ENCODE measurements at regions not wholly inside any gene's neighbourhood (a gene's known extent, or its start where the extent isn't known, plus 50 kb on each side); places are given as distances from the start of the nearest gene placed in this dataset.

DNA sequence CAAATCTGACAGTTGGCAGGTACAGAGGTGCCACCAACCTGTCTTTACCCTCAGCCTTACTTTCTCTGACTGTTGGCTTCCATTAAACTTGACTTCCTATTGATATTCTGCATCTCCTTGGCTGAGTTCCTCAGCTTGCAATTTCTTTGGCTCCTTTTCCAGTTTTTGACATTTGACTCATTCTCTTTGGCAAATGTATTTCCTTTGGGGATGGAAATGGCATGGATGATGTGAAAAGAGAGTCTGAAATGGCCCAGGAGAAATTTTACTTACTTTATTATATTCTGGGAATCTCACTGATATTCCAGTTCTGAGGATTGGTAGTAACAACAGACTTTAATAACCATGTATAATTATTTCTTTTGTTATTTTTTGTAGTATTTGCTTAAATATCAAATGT, 255.2 kb downstream of the CD109 start:
- Histone ChIP-seq H3K9me3 (ENCODE audit: control insufficient read depth in 2 of 2, insufficient read depth in 1 of 2, low read depth in 1 of 2, low read length in 1 of 2) (peaks cover 0 to 5% of the 10 kb centered on the region in 2 donors), H3K4me3 (ENCODE audit: low read depth in 1 of 3, low read length in 3 of 3) (no peak overlapping the region), H3K36me3 (ENCODE audit: control insufficient read depth in 3 of 3, insufficient read depth in 2 of 3, low read depth in 1 of 3, low read length in 3 of 3) (no peaks in the 10 kb centered on the region), H3K4me1 (ENCODE audit: control insufficient read depth in 3 of 3, insufficient read depth in 2 of 3, low read depth in 1 of 3, low read length in 2 of 3) (no peaks in the 10 kb centered on the region), H3K27me3 (ENCODE audit: control insufficient read depth in 3 of 3, insufficient read depth in 3 of 3, low read length in 3 of 3) (no peaks in the 10 kb centered on the region), H3K27ac (ENCODE audit: low read depth in 1 of 3, low read length in 2 of 3) (no peak overlapping the region)
- no peak for FAIRE-seq
- DNase-seq = no peak

DNA sequence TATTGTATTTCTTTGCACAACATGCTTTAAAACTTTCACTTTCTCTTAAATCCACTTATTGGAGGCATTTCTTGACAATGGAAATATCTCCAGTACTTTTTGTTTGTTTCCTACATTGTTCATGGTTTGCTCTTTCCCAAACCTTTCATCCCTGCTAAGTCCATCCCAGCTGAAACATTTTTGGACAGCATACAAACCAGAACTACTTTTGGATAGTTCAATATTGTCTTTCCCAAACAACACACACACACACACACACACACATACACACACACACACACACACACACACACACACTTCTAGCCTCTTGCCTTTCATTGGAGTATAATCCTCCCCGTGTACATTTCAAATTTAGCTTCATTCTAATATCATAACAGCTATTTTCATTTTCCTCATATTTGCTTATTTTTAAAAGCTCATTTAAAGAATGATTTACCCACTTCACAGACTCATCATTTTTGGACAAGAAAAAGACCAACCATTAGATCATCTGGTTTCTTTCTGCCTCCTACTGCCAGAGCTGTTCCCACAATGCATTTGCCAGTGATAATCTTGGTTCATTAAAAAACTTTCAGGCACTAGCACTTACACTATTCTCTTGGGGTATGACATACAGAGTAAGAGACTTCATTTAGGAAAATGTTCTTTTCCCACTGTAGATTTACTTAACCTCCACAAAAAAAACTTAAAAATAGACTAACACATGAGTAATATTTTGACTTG, 248.1 kb downstream of the CD109 start:
- Histone ChIP-seq H3K27ac (ENCODE audit: low read depth in 1 of 3, low read length in 2 of 3) (no peak overlapping the region), H3K4me3 (ENCODE audit: low read depth in 1 of 3, low read length in 3 of 3) (no peak overlapping the region), H3K4me1 (ENCODE audit: control insufficient read depth in 3 of 3, insufficient read depth in 2 of 3, low read depth in 1 of 3, low read length in 2 of 3) (no peaks in the 10 kb centered on the region), H3K9me3 (ENCODE audit: control insufficient read depth in 2 of 2, insufficient read depth in 1 of 2, low read depth in 1 of 2, low read length in 1 of 2) (peaks cover 0 to 6% of the 10 kb centered on the region in 2 donors), H3K27me3 (ENCODE audit: control insufficient read depth in 3 of 3, insufficient read depth in 3 of 3, low read length in 3 of 3) (no peaks in the 10 kb centered on the region), H3K36me3 (ENCODE audit: control insufficient read depth in 3 of 3, insufficient read depth in 2 of 3, low read depth in 1 of 3, low read length in 3 of 3) (no peaks in the 10 kb centered on the region)
- FAIRE-seq = no peak
- DNase-seq = no peak
- WGBS, 3 donors = 48 to 84% (median 71%) methylated on average over 1 of the region's 1 CpG

DNA sequence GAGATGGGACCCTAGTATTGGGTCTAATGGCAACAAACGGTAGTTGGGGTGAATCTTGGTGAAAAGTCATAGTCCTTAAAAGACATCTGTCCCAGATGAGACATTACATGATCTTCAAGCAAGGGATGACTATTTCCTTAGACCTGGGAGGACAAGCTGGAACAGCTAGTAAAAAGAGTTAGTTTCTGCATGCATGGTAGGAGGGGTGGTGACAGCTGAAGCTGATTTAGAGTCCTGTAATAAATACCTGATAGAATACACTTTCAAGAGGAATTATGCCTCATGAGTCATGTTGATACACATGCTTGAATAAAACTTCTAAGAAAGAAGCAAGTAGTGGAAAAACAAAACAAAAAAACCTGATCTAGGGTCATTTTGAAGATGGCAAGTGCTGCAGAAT, 247.4 kb downstream of the CD109 start:
- Histone ChIP-seq H3K36me3 (ENCODE audit: control insufficient read depth in 3 of 3, insufficient read depth in 2 of 3, low read depth in 1 of 3, low read length in 3 of 3) (no peaks in the 10 kb centered on the region), H3K27ac (ENCODE audit: low read depth in 1 of 3, low read length in 2 of 3) (no peak overlapping the region), H3K27me3 (ENCODE audit: control insufficient read depth in 3 of 3, insufficient read depth in 3 of 3, low read length in 3 of 3) (no peaks in the 10 kb centered on the region), H3K9me3 (ENCODE audit: control insufficient read depth in 2 of 2, insufficient read depth in 1 of 2, low read depth in 1 of 2, low read length in 1 of 2) (peaks cover 0 to 11% of the 10 kb centered on the region in 2 donors), H3K4me3 (ENCODE audit: low read depth in 1 of 3, low read length in 3 of 3) (no peak overlapping the region), H3K4me1 (ENCODE audit: control insufficient read depth in 3 of 3, insufficient read depth in 2 of 3, low read depth in 1 of 3, low read length in 2 of 3) (no peaks in the 10 kb centered on the region)
- no peak for FAIRE-seq
- no peak for DNase-seq
- 76 to 81% (median 81%) methylated on average over 1 of the region's 1 CpG for WGBS, 3 donors

DNA sequence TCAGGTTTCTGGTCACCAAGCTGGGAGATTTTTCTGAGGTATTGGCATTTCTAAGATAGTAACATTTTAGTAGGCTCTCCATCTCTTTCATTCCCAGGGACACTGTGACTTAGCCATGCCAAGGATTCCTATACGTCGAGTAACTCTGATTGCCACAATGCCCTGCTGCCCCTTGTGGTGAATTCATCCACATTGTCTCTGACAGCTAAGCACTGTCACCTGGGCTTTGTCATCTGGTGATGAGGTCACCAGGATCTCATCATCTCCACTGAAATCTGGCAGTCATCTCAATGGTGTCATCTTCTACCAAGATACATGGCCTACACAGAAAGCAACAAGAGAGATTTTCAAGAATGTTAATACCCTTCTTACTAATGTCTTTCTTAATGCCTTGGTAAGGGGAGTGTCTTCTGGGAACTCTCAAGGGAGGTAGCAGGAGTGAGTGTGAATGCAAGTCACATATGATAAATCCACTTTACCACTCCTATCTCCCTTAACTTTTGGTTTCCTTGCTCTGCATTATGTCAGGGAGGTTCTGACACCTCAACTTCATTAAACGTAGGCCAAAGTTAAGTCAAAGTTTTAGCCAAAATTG, 246.7 kb downstream of the CD109 start:
- FAIRE-seq = no peak
- no peak overlapping the region for H3K27ac ChIP-seq (ENCODE audit: low read depth in 1 of 3, low read length in 2 of 3)
- DNase-seq = no peak
- no peaks in the 10 kb centered on the region for H3K4me1 ChIP-seq (ENCODE audit: control insufficient read depth in 3 of 3, insufficient read depth in 2 of 3, low read depth in 1 of 3, low read length in 2 of 3)
- H3K27me3 ChIP-seq (ENCODE audit: control insufficient read depth in 3 of 3, insufficient read depth in 3 of 3, low read length in 3 of 3) = no peaks in the 10 kb centered on the region
- no peak overlapping the region for H3K4me3 ChIP-seq (ENCODE audit: low read depth in 1 of 3, low read length in 3 of 3)
- WGBS, 3 donors = 77 to 80% (median 79%) methylated on average over 3 of the region's 3 CpGs
- peaks cover 0 to 7% of the 10 kb centered on the region in 2 donors for H3K9me3 ChIP-seq (ENCODE audit: control insufficient read depth in 2 of 2, insufficient read depth in 1 of 2, low read depth in 1 of 2, low read length in 1 of 2)
- no peaks in the 10 kb centered on the region for H3K36me3 ChIP-seq (ENCODE audit: control insufficient read depth in 3 of 3, insufficient read depth in 2 of 3, low read depth in 1 of 3, low read length in 3 of 3)

DNA sequence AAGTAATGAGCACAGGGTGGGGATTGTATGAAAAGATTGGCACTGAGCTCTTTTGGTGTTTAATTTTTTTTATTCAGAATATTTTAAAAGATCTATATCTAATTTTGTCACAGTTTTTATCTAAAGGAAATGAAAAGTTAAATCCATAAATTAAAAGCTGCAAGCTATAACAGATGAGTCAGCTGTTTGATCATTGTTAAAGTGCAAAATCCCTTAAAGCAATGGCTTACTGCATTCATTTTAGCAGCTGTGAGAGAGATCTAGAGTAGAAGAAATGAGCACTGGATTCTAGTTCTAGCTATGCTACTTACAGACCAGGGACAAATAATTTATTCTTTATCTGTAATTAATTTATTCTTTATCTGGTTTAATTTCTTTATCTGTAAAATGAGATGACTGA, 245.9 kb downstream of the CD109 start:
- no peaks in the 10 kb centered on the region for H3K36me3 ChIP-seq (ENCODE audit: control insufficient read depth in 3 of 3, insufficient read depth in 2 of 3, low read depth in 1 of 3, low read length in 3 of 3)
- H3K4me1 ChIP-seq (ENCODE audit: control insufficient read depth in 3 of 3, insufficient read depth in 2 of 3, low read depth in 1 of 3, low read length in 2 of 3) = no peaks in the 10 kb centered on the region
- peaks cover 0 to 6% of the 10 kb centered on the region in 2 donors for H3K9me3 ChIP-seq (ENCODE audit: control insufficient read depth in 2 of 2, insufficient read depth in 1 of 2, low read depth in 1 of 2, low read length in 1 of 2)
- H3K27ac ChIP-seq (ENCODE audit: low read depth in 1 of 3, low read length in 2 of 3) = no peak overlapping the region
- H3K27me3 ChIP-seq (ENCODE audit: control insufficient read depth in 3 of 3, insufficient read depth in 3 of 3, low read length in 3 of 3) = no peaks in the 10 kb centered on the region
- FAIRE-seq (no peak), DNase-seq (no peak)
- H3K4me3 ChIP-seq (ENCODE audit: low read depth in 1 of 3, low read length in 3 of 3) = no peak overlapping the region

DNA sequence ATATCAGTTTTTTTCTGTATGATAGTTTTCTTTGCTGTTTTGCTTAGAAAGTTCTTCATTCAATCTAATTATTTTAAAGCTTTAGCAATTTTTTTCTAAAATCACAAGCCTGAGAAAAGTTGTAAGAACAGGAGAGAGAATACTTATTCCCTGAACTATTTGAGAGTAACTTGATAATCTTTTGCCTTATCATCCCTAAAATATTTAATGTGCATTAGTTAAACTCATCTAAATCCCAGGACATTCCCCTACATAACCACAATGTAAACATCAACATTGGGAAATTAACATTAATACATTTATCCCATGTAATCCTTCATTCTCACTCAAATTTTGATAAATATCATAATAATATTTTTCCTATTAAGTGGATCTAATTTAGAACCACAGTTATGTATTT, 241.8 kb downstream of the CD109 start:
- no peak overlapping the region for H3K4me3 ChIP-seq (ENCODE audit: low read depth in 1 of 3, low read length in 3 of 3)
- peaks cover 0 to 6% of the 10 kb centered on the region in 2 donors for H3K9me3 ChIP-seq (ENCODE audit: control insufficient read depth in 2 of 2, insufficient read depth in 1 of 2, low read depth in 1 of 2, low read length in 1 of 2)
- no peaks in the 10 kb centered on the region for H3K4me1 ChIP-seq (ENCODE audit: control insufficient read depth in 3 of 3, insufficient read depth in 2 of 3, low read depth in 1 of 3, low read length in 2 of 3)
- FAIRE-seq = no peak
- no peaks in the 10 kb centered on the region for H3K27me3 ChIP-seq (ENCODE audit: control insufficient read depth in 3 of 3, insufficient read depth in 3 of 3, low read length in 3 of 3)
- H3K36me3 ChIP-seq (ENCODE audit: control insufficient read depth in 3 of 3, insufficient read depth in 2 of 3, low read depth in 1 of 3, low read length in 3 of 3) = no peaks in the 10 kb centered on the region
- DNase-seq = no peak
- H3K27ac ChIP-seq (ENCODE audit: low read depth in 1 of 3, low read length in 2 of 3) = no peak overlapping the region

DNA sequence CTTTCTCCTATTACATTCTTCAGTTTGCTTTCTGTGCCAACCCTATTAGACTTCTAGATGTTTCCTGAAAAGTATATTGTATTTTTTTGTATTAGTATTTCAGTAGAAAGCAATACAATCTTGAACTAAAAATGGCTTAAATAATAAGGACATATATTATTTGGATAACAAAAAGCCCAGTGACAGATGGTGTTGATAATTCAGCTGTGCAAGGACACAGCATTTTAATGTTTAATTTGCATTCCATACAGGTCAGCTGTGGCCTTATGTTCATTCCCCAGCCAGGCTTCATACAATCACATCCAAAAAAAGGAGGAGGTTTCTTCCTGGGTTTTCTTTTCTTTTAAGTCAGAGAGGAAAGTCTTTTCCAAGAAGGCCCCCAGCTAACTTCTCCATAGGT, 236.9 kb downstream of the CD109 start:
- no peaks in the 10 kb centered on the region for H3K36me3 ChIP-seq (ENCODE audit: control insufficient read depth in 3 of 3, insufficient read depth in 2 of 3, low read depth in 1 of 3, low read length in 3 of 3)
- no peak overlapping the region for H3K27ac ChIP-seq (ENCODE audit: low read depth in 1 of 3, low read length in 2 of 3)
- FAIRE-seq (no peak), DNase-seq (no peak)
- no peak overlapping the region for H3K4me3 ChIP-seq (ENCODE audit: low read depth in 1 of 3, low read length in 3 of 3)
- H3K9me3 ChIP-seq (ENCODE audit: control insufficient read depth in 2 of 2, insufficient read depth in 1 of 2, low read depth in 1 of 2, low read length in 1 of 2) = peaks cover 0 to 3% of the 10 kb centered on the region in 2 donors
- H3K27me3 ChIP-seq (ENCODE audit: control insufficient read depth in 3 of 3, insufficient read depth in 3 of 3, low read length in 3 of 3) = no peaks in the 10 kb centered on the region
- no peaks in the 10 kb centered on the region for H3K4me1 ChIP-seq (ENCODE audit: control insufficient read depth in 3 of 3, insufficient read depth in 2 of 3, low read depth in 1 of 3, low read length in 2 of 3)

DNA sequence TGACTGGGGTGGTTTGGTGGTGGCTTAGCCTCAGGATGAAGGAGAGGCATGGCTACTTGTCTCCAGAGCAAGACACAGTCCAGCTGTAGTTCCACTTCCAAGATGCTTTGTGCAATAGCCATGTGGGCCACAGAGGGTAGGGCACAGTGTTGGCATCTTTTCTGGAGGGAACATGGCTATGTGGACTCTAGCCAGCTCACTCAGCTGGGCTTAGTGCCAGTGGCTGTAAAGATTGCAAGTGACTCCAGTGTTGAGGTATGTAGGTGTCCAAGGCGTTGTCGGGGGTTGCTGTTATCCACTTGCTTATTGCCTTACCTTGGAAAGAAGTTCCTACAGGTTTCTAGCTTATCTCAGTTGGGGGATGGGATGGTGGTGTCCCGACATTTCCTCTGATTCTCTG, 233.4 kb downstream of the CD109 start:
- no peaks in the 10 kb centered on the region for H3K36me3 ChIP-seq (ENCODE audit: control insufficient read depth in 3 of 3, insufficient read depth in 2 of 3, low read depth in 1 of 3, low read length in 3 of 3)
- no peak overlapping the region for H3K27ac ChIP-seq (ENCODE audit: low read depth in 1 of 3, low read length in 2 of 3)
- no peak overlapping the region for H3K4me3 ChIP-seq (ENCODE audit: low read depth in 1 of 3, low read length in 3 of 3)
- no peaks in the 10 kb centered on the region for H3K4me1 ChIP-seq (ENCODE audit: control insufficient read depth in 3 of 3, insufficient read depth in 2 of 3, low read depth in 1 of 3, low read length in 2 of 3)
- DNase-seq (no peak), FAIRE-seq (no peak)
- 34 to 75% (median 46%) methylated on average over 3 of the region's 3 CpGs for WGBS, 3 donors
- peaks cover 0 to 8% of the 10 kb centered on the region in 2 donors for H3K9me3 ChIP-seq (ENCODE audit: control insufficient read depth in 2 of 2, insufficient read depth in 1 of 2, low read depth in 1 of 2, low read length in 1 of 2)
- no peaks in the 10 kb centered on the region for H3K27me3 ChIP-seq (ENCODE audit: control insufficient read depth in 3 of 3, insufficient read depth in 3 of 3, low read length in 3 of 3)

DNA sequence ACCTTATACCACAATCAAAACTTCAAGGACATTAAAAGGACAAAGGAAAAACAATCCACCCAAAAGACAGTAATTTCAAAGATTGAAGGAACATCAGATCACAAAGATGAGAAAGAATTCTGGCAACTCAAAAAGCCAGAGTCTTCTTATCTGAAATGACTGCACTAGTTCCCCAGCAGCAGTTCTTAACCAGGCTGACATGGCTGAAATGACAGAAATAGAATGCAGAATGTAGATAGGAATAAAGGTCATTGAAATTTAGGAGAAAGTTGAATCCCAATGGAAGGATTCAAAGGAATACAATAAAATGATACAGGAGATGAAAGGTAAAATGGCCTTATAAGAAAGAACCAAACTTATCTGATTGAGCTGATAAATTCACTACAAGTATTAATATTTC, 231.4 kb downstream of the CD109 start:
- DNase-seq = no peak
- no peaks in the 10 kb centered on the region for H3K27me3 ChIP-seq (ENCODE audit: control insufficient read depth in 3 of 3, insufficient read depth in 3 of 3, low read length in 3 of 3)
- H3K4me3 ChIP-seq (ENCODE audit: low read depth in 1 of 3, low read length in 3 of 3) = no peak overlapping the region
- no peak overlapping the region for H3K27ac ChIP-seq (ENCODE audit: low read depth in 1 of 3, low read length in 2 of 3)
- peaks cover 0 to 8% of the 10 kb centered on the region in 2 donors for H3K9me3 ChIP-seq (ENCODE audit: control insufficient read depth in 2 of 2, insufficient read depth in 1 of 2, low read depth in 1 of 2, low read length in 1 of 2)
- no peaks in the 10 kb centered on the region for H3K36me3 ChIP-seq (ENCODE audit: control insufficient read depth in 3 of 3, insufficient read depth in 2 of 3, low read depth in 1 of 3, low read length in 3 of 3)
- no peak for FAIRE-seq
- H3K4me1 ChIP-seq (ENCODE audit: control insufficient read depth in 3 of 3, insufficient read depth in 2 of 3, low read depth in 1 of 3, low read length in 2 of 3) = no peaks in the 10 kb centered on the region

Data from small intestine (tissue), 7 donors.